Endothelial cell of umbilical vein (primary cell): ENCODE measurements at regions not wholly inside any gene's neighbourhood (a gene's known extent, or its start where the extent isn't known, plus 50 kb on each side); places are given as distances from the start of the nearest gene placed in this dataset. TPM values are rescaled to one million over a fixed set of nuclear protein-coding genes. Genes with fewer than 3 reads are reported as not detected.

ENCODE experiments used
- BruUV-seq: library from RNA; stranded (reverse); fragments of 400-500 nt; replicated peaks from 2 replicates; lab custom pipeline; 2021; lab: Mats Ljungman, UMichigan
- CTCF ChIA-PET: fragments of 300-600, 350-600 bp; sonication (Branson Sonifier 250); formaldehyde crosslinking; loops from one replicate; lab custom pipeline; 2021; ENCODE audit warnings: antibody characterized with exemption, inconsistent platforms; lab: Charles Lee
- POLR2A ChIA-PET: fragments of 300-600, 350-600 bp; sonication (Branson Sonifier 250); formaldehyde crosslinking; loops from one replicate; lab custom pipeline; 2021; ENCODE audit warnings: antibody characterized with exemption, inconsistent platforms; lab: Charles Lee
- DNase-seq: peaks from one replicate; pipeline ENCODE4 v3.0.0-alpha.2; 2011; ENCODE audit warnings: low read depth, low spot score
- FAIRE-seq: peaks from 2 replicates; lab custom pipeline; 2011; peaks lifted over from hg19 to GRCh38; lab: Jason Lieb, UNC
- H2AFZ ChIP-seq: 2 replicates; pipeline ENCODE4 v1.6.0; 2012; ENCODE audit warnings: low read depth, low read length, control low read depth, inconsistent platforms
- H3K27ac ChIP-seq: 2 replicates; pipeline ENCODE4 v1.5.1; 2011; ENCODE audit warnings: low read depth, mild to moderate bottlenecking, control low read depth, low read length, moderate library complexity; ENCODE audit not compliant: insufficient read depth
- H3K27me3 ChIP-seq, 2 experiments: 2 replicates each; pipeline versions ENCODE4 v1.6.0 to v1.6.1; 2011; ENCODE audit warnings: low read length in 2 of 2, mixed read lengths in 1 of 2; ENCODE audit not compliant: control insufficient read depth in 2 of 2, insufficient read depth in 2 of 2
- H3K36me3 ChIP-seq, 2 experiments: 2 replicates in 1 of 2; 3 replicates in 1 of 2; pipeline ENCODE4 v1.5.1; 2011; ENCODE audit warnings: low read length in 2 of 2, mild to moderate bottlenecking in 1 of 2, moderate library complexity in 1 of 2; ENCODE audit not compliant: control insufficient read depth in 2 of 2, insufficient read depth in 2 of 2; ENCODE audit errors: extremely low read depth in 1 of 2
- H3K4me1 ChIP-seq: 3 replicates; pipeline ENCODE4 v1.5.1; 2011; ENCODE audit warnings: mild to moderate bottlenecking, low read length; ENCODE audit not compliant: control insufficient read depth, insufficient read depth; ENCODE audit errors: extremely low read depth
- H3K4me2 ChIP-seq: 2 replicates; pipeline ENCODE4 v1.6.1; 2011; ENCODE audit warnings: low read length, control low read depth, mixed read lengths; ENCODE audit not compliant: insufficient read depth
- H3K4me3 ChIP-seq, 3 experiments: fragments of 200-600 bp in 1 of 3; sonication (generic), shearing (Covaris generic) in 1 of 3; replicated peaks in 1 of 3; 2 replicates each; pipeline ENCODE4 v1.5.1; 2011 to 2016; ENCODE audit warnings: control low read depth in 3 of 3, low read length in 3 of 3, mild to moderate bottlenecking in 2 of 3, inconsistent platforms in 1 of 3, low read depth in 1 of 3, moderate library complexity in 1 of 3; ENCODE audit not compliant: insufficient read depth in 1 of 3
- H3K79me2 ChIP-seq: 2 replicates; pipeline ENCODE4 v1.6.0; 2012; ENCODE audit warnings: low read length, inconsistent platforms; ENCODE audit not compliant: control insufficient read depth, insufficient read depth
- H3K9ac ChIP-seq: replicated peaks from 2 replicates; pipeline ENCODE3; 2011; ENCODE audit warnings: low read length, control low read depth; ENCODE audit not compliant: insufficient read depth; ENCODE audit errors: extremely low read depth
- H3K9me1 ChIP-seq: replicated peaks from 3 replicates; pipeline ENCODE4 v1.6.0; 2011; ENCODE audit warnings: mild to moderate bottlenecking, low read length; ENCODE audit not compliant: control insufficient read depth, insufficient read depth; ENCODE audit errors: extremely low read depth
- H3K9me3 ChIP-seq: replicated peaks from 2 replicates; pipeline ENCODE4 v1.5.1; 2012; ENCODE audit warnings: low read length, inconsistent platforms; ENCODE audit not compliant: control insufficient read depth, insufficient read depth
- H4K20me1 ChIP-seq: replicated peaks from 2 replicates; pipeline ENCODE3; 2011; ENCODE audit warnings: mild to moderate bottlenecking, low read length; ENCODE audit not compliant: control insufficient read depth, insufficient read depth; ENCODE audit errors: extremely low read depth
- EZH2 ChIP-seq: IDR thresholded peaks from 2 replicates; pipeline ENCODE4 v1.6.1; 2012; ENCODE audit warnings: borderline replicate concordance, low read depth, mild to moderate bottlenecking, moderate library complexity, low read length, inconsistent platforms; ENCODE audit not compliant: severe bottlenecking
- FOS ChIP-seq: IDR thresholded peaks from 2 replicates; pipeline ENCODE4 v1.6.1; 2011; ENCODE audit warnings: mild to moderate bottlenecking, low read length, moderate library complexity, borderline replicate concordance; ENCODE audit not compliant: insufficient read depth
- GATA2 ChIP-seq: IDR thresholded peaks from 2 replicates; pipeline ENCODE4 v1.7.0; 2011; ENCODE audit warnings: low read depth, mild to moderate bottlenecking, moderate library complexity, mixed read lengths, low read length; ENCODE audit not compliant: insufficient read length, insufficient read depth
- JUN ChIP-seq: IDR thresholded peaks from 2 replicates; pipeline ENCODE4 v1.6.1; 2011; ENCODE audit warnings: borderline replicate concordance, low read depth; ENCODE audit not compliant: insufficient read length, insufficient read depth
- MAX ChIP-seq: IDR thresholded peaks from 2 replicates; pipeline ENCODE4 v1.6.1; 2011; ENCODE audit not compliant: insufficient read depth, insufficient read length
- MYC ChIP-seq: IDR thresholded peaks from one replicate; pipeline ENCODE4 v1.6.1; 2011; ENCODE audit warnings: mild to moderate bottlenecking, low read depth, low read length
- POLR2A ChIP-seq: IDR thresholded peaks from 2 replicates; pipeline ENCODE4 v1.6.1; 2012; ENCODE audit warnings: low read depth, mild to moderate bottlenecking, control low read depth, low read length
- POLR2AphosphoS5 ChIP-seq: IDR thresholded peaks from 2 replicates; pipeline ENCODE4 v1.6.1; 2012; ENCODE audit warnings: low read depth, mild to moderate bottlenecking, control low read depth, low read length, moderate library complexity; ENCODE audit not compliant: insufficient read depth
- dilution Hi-C: fragments of 300-500 bp; cut with MboI; formaldehyde crosslinking; loops from one replicate; pipeline ENCODE4 v1.15.0; 2019; ENCODE audit warnings: low sequenced_read_pairs; ENCODE audit not compliant: extremely low pct_ligation_motif_present
- intact Hi-C: fragments of 100-400 bp; cut with micrococcal nuclease; formaldehyde crosslinking; loops from one replicate; pipeline ENCODE4 v1.10.0; 2022
- small RNA-seq: library from RNA; depleted of rRNA; stranded (forward); fragments of <200 nt; gene quantifications from one replicate; pipeline ENCODE3, GENCODE V24; 2012; ENCODE audit warnings: low replicate concordance, low read depth; ENCODE audit not compliant: insufficient read depth, insufficient read length
- TF ChIP-seq, protein P1 (sequence below), 2 donors: IDR thresholded peaks; 1 replicate in 1 of 2; 2 replicates in 1 of 2; pipeline ENCODE4 v1.5.1; 2011; ENCODE audit warnings: low read length in 2 of 2, mild to moderate bottlenecking in 2 of 2, moderate library complexity in 2 of 2, control low read depth in 1 of 2, inconsistent platforms in 1 of 2, low read depth in 1 of 2; ENCODE audit not compliant: insufficient read depth in 1 of 2; ENCODE audit errors: extremely low read depth in 1 of 2

- H3K4me1 ChIP-seq = peaks cover 16% of the 10 kb centered on the region
- H3K9me1 ChIP-seq = no peaks in the 10 kb centered on the region
- intact Hi-C loops = loop anchor here (2.0 kb wide), 1 partner anchor 46 kb away; no protein-coding TSS in a partner anchor
- no peak for TF ChIP-seq MAX
- TF ChIP-seq, protein P1, sequence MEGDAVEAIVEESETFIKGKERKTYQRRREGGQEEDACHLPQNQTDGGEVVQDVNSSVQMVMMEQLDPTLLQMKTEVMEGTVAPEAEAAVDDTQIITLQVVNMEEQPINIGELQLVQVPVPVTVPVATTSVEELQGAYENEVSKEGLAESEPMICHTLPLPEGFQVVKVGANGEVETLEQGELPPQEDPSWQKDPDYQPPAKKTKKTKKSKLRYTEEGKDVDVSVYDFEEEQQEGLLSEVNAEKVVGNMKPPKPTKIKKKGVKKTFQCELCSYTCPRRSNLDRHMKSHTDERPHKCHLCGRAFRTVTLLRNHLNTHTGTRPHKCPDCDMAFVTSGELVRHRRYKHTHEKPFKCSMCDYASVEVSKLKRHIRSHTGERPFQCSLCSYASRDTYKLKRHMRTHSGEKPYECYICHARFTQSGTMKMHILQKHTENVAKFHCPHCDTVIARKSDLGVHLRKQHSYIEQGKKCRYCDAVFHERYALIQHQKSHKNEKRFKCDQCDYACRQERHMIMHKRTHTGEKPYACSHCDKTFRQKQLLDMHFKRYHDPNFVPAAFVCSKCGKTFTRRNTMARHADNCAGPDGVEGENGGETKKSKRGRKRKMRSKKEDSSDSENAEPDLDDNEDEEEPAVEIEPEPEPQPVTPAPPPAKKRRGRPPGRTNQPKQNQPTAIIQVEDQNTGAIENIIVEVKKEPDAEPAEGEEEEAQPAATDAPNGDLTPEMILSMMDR (IDR thresholded peaks at IDR 0.05; ENCODE audit: extremely low read depth in 1 of 2, insufficient read depth in 1 of 2, low read depth in 1 of 2, low read length in 2 of 2) = no peak
- no peak for TF ChIP-seq FOS
- no peak for TF ChIP-seq MYC
- TF ChIP-seq POLR2AphosphoS5 = no peak
- no peak for TF ChIP-seq JUN
- TF ChIP-seq GATA2 = no peak
- TF ChIP-seq EZH2 = no peak
- no peak for TF ChIP-seq POLR2A
- no TSS peak for BruUV-seq
- no peak overlapping the region for H3K27ac ChIP-seq
- no peaks in the 10 kb centered on the region for H3K79me2 ChIP-seq
- POLR2A ChIA-PET = no interaction called here
- no peaks in the 10 kb centered on the region for H4K20me1 ChIP-seq
- no peak for DNase-seq
- H2AFZ ChIP-seq = no peak overlapping the region
- dilution Hi-C loops = no loop called here
- no peaks in the 10 kb centered on the region for H3K36me3 ChIP-seq
- FAIRE-seq = no peak
- H3K9me3 ChIP-seq = no peaks in the 10 kb centered on the region
- peaks cover 0 to 2% of the 10 kb centered on the region in 2 experiments for H3K27me3 ChIP-seq
- no peak overlapping the region for H3K4me3 ChIP-seq
- CTCF ChIA-PET = interaction anchor here (0.9 kb wide), 1 partner anchor 155 kb away, joined by 4 read pairs; no protein-coding TSS in a partner anchor
- no peak overlapping the region for H3K9ac ChIP-seq
- no peak overlapping the region for H3K4me2 ChIP-seq
Observed at GRCh38 chr12:68560851-68561422, 49.8 kb upstream of the RAP1B start.

Small RNAs in the stretch of these regions (small RNA-seq; reads per million reads assigned to genes)
- gene AC008033.2 = not detected
